NCI-H2196 treated with DMSO at 0.1 percent for 48 hours (cell line): ENCODE measurements at regions not wholly inside any gene's neighbourhood (a gene's known extent, or its start where the extent isn't known, plus 50 kb on each side); places are given as distances from the start of the nearest gene placed in this dataset.
"Not testable (repeated sequence)": the region's sequence is repeated elsewhere in the genome, so short reads cannot be mapped to it uniquely, and the experiment has no call there.

Experiments
- DNase-seq: peaks from one replicate; lab custom pipeline; 2025; ENCODE audit not compliant: unreplicated experiment; lab: John Stamatoyannopoulos, UW

- not testable (repeated sequence) for DNase-seq
Observed at GRCh38 chr16:21487956-21488355, 111.4 kb upstream of the METTL9 start.

- not testable (repeated sequence) for DNase-seq
Observed at GRCh38 chr16:21499046-21499445, 100.3 kb upstream of the METTL9 start.

GRCh38 chr16:21501223-21501868 is 98.0 kb upstream of the METTL9 start:
- DNase-seq: not testable (repeated sequence)

- peak; percentile 95 for DNase-seq
Observed at GRCh38 chr16:21501869-21502667, 97.3 kb upstream of the METTL9 start.

- DNase-seq: not testable (repeated sequence)
Observed at GRCh38 chr16:21503574-21503920, 95.8 kb upstream of the METTL9 start.

- not testable (repeated sequence) for DNase-seq
Observed at GRCh38 chr16:21503941-21504832, 95.2 kb upstream of the METTL9 start.

- not testable (repeated sequence) for DNase-seq
Observed at GRCh38 chr16:21505751-21506520, 93.4 kb upstream of the METTL9 start.

- peak; percentile 78 for DNase-seq
Observed at GRCh38 chr16:21506857-21507456, 92.4 kb upstream of the METTL9 start.

- DNase-seq: not testable (repeated sequence)
Observed at GRCh38 chr16:21507631-21508305, 91.6 kb upstream of the METTL9 start.

- not testable (repeated sequence) for DNase-seq
Observed at GRCh38 chr16:21508661-21509436, 90.5 kb upstream of the METTL9 start.

- DNase-seq: not testable (repeated sequence)
Observed at GRCh38 chr16:21509437-21510086, 89.8 kb upstream of the METTL9 start.

- not testable (repeated sequence) for DNase-seq
Observed at GRCh38 chr16:21510869-21511255, 88.5 kb upstream of the METTL9 start.

GRCh38 chr16:21511315-21512210 is 87.8 kb upstream of the METTL9 start:
- DNase-seq: not testable (repeated sequence)

- DNase-seq: not testable (repeated sequence)
Observed at GRCh38 chr16:21512280-21513192, 86.8 kb upstream of the METTL9 start.

GRCh38 chr16:21513337-21513741 is 86.0 kb upstream of the METTL9 start:
- not testable (repeated sequence) for DNase-seq

GRCh38 chr16:21513812-21514473 is 85.4 kb upstream of the METTL9 start:
- not testable (repeated sequence) for DNase-seq
